GM06990 (cell line): ENCODE measurements at regions not wholly inside any gene's neighbourhood (a gene's known extent, or its start where the extent isn't known, plus 50 kb on each side); places are given as distances from the start of the nearest gene placed in this dataset.

Source experiments
- DNase-seq: peaks from one replicate; pipeline ENCODE4 v3.0.0-alpha.2; 2011; ENCODE audit not compliant: insufficient read length; ENCODE audit errors: extremely low read depth
- H3K27me3 ChIP-seq: replicated peaks from 2 replicates; pipeline ENCODE4 v1.6.0; 2011; ENCODE audit warnings: low read length; ENCODE audit not compliant: control insufficient read depth, insufficient read depth
- H3K36me3 ChIP-seq: 2 replicates; pipeline ENCODE4 v1.5.1; 2011; ENCODE audit warnings: low read length; ENCODE audit not compliant: control insufficient read depth, insufficient read depth
- H3K4me3 ChIP-seq: replicated peaks from 2 replicates; pipeline ENCODE4 v1.5.1; 2011; ENCODE audit warnings: low read depth, mild to moderate bottlenecking, control low read depth, low read length
- TF ChIP-seq, protein P1 (sequence below): IDR thresholded peaks from 2 replicates; pipeline ENCODE4 v1.5.1; 2011; ENCODE audit warnings: low read length, control low read depth, mild to moderate bottlenecking, inconsistent platforms; ENCODE audit not compliant: insufficient read depth, poor library complexity, severe bottlenecking

DNA sequence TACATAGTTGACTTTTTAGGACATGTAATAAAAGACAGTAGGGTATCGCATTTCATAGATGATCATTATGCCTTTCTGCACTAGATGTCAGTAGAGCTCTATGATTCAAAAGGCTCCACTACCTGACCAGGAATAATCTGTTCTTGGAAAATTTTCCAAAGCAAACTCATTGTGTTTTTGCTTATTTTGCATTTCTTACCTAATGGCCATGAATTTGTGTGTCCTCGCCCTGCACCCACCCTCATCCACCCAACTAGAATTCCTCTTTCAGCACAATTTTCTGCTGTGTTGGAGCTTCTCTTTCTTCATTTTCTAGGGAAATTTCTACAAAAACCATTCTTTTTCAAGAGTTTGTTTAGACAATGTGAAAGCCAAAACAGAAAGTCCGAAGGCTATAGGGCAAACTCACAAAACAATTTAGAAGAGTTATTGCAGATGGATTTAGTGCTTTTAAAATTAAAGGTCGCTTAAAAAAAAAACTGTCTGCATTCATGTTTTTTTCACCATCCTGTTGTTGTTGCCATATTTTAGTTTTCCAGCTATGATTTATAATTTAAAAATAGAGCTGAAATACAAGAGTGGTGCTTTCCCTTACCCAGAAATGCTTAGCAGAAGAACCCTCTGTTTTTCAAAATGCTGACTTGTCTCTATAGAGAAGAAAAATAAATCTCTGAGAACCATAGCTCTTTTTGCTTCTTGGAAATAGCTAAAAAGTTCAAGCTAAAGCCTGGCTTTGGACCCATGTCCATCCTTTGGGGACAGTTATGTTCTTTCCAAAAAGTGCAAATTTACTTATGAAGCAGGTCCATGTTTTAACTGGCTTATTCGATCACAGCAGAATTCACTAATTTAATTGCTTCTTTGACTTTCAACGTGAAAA lies 183.7 kb downstream of the SPATA18 start:
- H3K27me3 ChIP-seq, result no peaks in the 10 kb centered on the region
- no peak for DNase-seq
- no peak overlapping the region for H3K4me3 ChIP-seq
- TF ChIP-seq, protein P1, sequence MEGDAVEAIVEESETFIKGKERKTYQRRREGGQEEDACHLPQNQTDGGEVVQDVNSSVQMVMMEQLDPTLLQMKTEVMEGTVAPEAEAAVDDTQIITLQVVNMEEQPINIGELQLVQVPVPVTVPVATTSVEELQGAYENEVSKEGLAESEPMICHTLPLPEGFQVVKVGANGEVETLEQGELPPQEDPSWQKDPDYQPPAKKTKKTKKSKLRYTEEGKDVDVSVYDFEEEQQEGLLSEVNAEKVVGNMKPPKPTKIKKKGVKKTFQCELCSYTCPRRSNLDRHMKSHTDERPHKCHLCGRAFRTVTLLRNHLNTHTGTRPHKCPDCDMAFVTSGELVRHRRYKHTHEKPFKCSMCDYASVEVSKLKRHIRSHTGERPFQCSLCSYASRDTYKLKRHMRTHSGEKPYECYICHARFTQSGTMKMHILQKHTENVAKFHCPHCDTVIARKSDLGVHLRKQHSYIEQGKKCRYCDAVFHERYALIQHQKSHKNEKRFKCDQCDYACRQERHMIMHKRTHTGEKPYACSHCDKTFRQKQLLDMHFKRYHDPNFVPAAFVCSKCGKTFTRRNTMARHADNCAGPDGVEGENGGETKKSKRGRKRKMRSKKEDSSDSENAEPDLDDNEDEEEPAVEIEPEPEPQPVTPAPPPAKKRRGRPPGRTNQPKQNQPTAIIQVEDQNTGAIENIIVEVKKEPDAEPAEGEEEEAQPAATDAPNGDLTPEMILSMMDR, result peak; percentile 22
- H3K36me3 ChIP-seq, result no peaks in the 10 kb centered on the region

DNA sequence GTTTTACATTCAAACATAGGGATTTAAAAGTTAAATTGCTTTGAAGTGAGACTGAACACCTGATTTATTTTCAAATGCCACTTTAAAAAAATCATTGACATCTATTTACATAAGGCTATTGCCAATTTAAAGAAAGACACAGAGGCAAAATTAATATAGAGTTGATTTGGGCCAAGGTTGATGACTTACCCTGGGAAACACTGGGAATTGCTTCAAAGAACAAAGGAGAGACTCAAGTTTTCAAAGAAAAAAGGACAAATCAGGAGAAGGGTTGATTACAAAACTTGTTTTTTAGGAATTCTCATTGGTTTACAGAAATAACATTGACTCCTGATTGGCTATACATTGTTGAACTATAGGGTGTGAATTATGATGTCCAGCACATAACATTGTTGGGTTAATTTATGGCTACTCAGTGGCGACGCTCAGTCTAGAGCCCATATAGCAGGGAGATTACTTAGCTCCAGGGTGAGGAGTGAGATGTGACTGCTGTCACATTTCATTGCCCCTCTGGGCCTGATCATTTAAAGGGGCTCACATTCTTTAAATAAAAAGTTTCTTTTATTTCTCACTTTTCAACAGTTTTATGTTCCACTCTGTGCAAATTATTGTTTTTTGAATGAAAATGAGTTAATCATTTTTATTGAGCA lies 184.6 kb downstream of the SPATA18 start:
- Histone ChIP-seq H3K4me3 (no peak overlapping the region), H3K36me3 (no peaks in the 10 kb centered on the region), H3K27me3 (no peaks in the 10 kb centered on the region)
- DNase-seq, result no peak
- TF ChIP-seq, protein P1, result no peak

DNA sequence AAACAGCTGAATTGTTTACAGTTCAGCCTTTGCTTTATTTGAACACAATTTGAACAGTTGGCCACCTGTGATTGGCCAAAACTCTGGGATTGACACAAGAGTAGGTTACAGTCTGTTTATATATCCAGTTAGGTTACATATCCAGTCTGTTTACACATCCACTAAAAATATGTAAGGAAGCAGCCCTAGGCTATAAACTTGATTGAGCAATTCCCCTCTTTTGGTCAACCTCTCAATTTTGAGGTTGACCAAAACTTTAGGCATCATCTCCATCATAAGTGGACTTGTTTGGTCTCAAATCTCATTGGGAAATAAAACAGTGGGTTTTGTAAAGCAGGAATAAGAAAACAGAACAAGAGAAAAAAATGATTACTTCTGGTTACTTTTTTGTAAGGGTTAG lies 190.8 kb downstream of the SPATA18 start:
- no peak overlapping the region for H3K4me3 ChIP-seq
- TF ChIP-seq, protein P1, result no peak
- H3K36me3 ChIP-seq, result no peaks in the 10 kb centered on the region
- H3K27me3 ChIP-seq, result no peaks in the 10 kb centered on the region
- DNase-seq, result no peak

DNA sequence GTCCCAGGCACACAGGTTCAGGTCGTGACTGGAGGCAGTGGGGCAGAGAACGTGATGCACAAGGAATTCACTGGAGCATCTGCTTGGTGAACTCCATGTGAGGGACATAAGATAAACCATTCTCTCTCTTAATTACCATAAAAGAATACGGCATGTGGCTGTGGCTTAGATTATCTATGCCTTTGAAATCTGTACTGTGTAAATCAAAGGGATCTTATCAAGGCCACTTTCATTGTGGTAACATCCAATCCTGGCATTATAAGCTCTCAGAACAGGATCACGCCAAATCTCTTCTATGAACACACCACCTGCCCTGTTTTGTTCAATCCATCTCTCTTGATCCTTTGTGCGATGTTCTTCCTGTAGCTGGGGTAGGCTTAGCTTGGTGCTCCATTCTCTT lies 192.3 kb downstream of the SPATA18 start:
- Histone ChIP-seq H3K36me3 (no peaks in the 10 kb centered on the region), H3K27me3 (no peaks in the 10 kb centered on the region), H3K4me3 (no peak overlapping the region)
- TF ChIP-seq, protein P1, result no peak
- DNase-seq, result no peak

DNA sequence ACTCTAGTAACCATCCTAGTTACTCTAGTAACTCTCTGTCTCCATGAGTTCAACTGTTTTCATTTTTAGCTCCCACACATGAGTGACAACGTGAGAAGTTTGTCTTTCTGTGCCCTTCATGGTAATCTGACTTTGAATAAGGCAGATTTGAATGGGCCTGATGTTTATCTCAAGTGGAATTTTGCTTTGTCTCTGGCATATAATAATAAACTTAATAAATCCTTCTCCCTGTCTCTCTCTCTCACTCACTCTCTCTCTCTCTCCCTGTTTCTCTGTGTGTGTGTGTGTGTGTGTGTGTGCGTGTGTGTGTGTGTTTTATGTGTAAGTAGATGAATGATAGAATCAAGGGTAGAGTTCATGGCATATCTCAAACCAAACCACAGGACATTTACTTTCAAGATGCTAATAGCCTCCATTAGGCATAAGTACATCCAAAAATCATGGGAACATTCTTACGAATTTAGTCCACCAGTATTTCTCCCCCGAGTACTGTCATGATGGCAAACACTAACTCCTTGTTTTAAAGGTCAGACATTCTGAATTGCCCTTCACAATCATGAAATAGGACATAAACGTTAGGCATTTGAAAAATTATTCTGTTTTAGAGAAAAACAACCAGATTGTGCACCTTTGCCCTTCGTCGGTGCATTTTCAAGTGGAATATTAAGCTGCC lies 193.1 kb downstream of the SPATA18 start:
- DNase-seq, result no peak
- H3K36me3 ChIP-seq, result no peaks in the 10 kb centered on the region
- TF ChIP-seq, protein P1, result no peak
- H3K4me3 ChIP-seq, result no peak overlapping the region
- H3K27me3 ChIP-seq, result no peaks in the 10 kb centered on the region
